HFF-Myc (cell line): ENCODE measurements at regions not wholly inside any gene's neighbourhood (a gene's known extent, or its start where the extent isn't known, plus 50 kb on each side); places are given as distances from the start of the nearest gene placed in this dataset.

Source experiments
- DNase-seq: peaks from one replicate; pipeline ENCODE4 v3.0.0-alpha.2; 2011; ENCODE audit warnings: low read depth; ENCODE audit errors: extremely low read depth
- H3K4me3 ChIP-seq: replicated peaks from 2 replicates; pipeline ENCODE4 v1.5.1; 2011; ENCODE audit warnings: low read depth, mild to moderate bottlenecking, control low read depth, low read length
- TF ChIP-seq, protein P1 (sequence below): IDR thresholded peaks from 2 replicates; pipeline ENCODE4 v1.5.1; 2012; ENCODE audit warnings: mild to moderate bottlenecking, low read depth, low read length, control low read depth; ENCODE audit errors: missing control alignments

- TF ChIP-seq, protein P1, sequence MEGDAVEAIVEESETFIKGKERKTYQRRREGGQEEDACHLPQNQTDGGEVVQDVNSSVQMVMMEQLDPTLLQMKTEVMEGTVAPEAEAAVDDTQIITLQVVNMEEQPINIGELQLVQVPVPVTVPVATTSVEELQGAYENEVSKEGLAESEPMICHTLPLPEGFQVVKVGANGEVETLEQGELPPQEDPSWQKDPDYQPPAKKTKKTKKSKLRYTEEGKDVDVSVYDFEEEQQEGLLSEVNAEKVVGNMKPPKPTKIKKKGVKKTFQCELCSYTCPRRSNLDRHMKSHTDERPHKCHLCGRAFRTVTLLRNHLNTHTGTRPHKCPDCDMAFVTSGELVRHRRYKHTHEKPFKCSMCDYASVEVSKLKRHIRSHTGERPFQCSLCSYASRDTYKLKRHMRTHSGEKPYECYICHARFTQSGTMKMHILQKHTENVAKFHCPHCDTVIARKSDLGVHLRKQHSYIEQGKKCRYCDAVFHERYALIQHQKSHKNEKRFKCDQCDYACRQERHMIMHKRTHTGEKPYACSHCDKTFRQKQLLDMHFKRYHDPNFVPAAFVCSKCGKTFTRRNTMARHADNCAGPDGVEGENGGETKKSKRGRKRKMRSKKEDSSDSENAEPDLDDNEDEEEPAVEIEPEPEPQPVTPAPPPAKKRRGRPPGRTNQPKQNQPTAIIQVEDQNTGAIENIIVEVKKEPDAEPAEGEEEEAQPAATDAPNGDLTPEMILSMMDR, result no peak
- DNase-seq, result no peak
- no peak overlapping the region for H3K4me3 ChIP-seq
Observed at GRCh38 chr2:58291726-58292438, 50.8 kb upstream of the FANCL start.
